Heart left ventricle (tissue), 16 donors: ENCODE measurements at regions not wholly inside any gene's neighbourhood (a gene's known extent, or its start where the extent isn't known, plus 50 kb on each side); places are given as distances from the start of the nearest gene placed in this dataset.

Experiments used
- ATAC-seq, 4 donors: fragments of 200-7000 bp; cut with Tn5 transposase; one replicate each; pipeline ENCODE4 v1.9.1; 2020 to 2022; ENCODE audit warnings: moderate library complexity in 4 of 4, mild to moderate bottlenecking in 3 of 4, moderate number of reproducible peaks in 1 of 4
- DNase-seq, 5 donors: peaks; one replicate each; pipeline ENCODE4 v3.0.0-alpha.2; 2020
- H3K27ac ChIP-seq, 12 donors: fragments of 200-600 bp; sonication (generic) in 4 of 12; one replicate each; pipeline versions ENCODE4 v1.5.0 to v1.8.0; 2016 to 2022; ENCODE audit warnings: mild to moderate bottlenecking in 2 of 12
- H3K27me3 ChIP-seq, 9 donors: fragments of 200-600 bp; sonication (generic) in 2 of 9; one replicate each; pipeline versions ENCODE4 v1.5.1 to v1.8.0; 2016 to 2022; ENCODE audit warnings: mild to moderate bottlenecking in 3 of 9
- H3K36me3 ChIP-seq, 9 donors: fragments of 200-600 bp; sonication (generic) in 2 of 9; one replicate each; pipeline versions ENCODE4 v1.5.0 to v1.8.0; 2018 to 2022; ENCODE audit warnings: mild to moderate bottlenecking in 2 of 9
- H3K4me1 ChIP-seq, 12 donors: fragments of 200-600 bp; sonication (generic) in 4 of 12; one replicate each; pipeline versions ENCODE4 v1.5.0 to v1.8.0; 2016 to 2022; ENCODE audit warnings: mild to moderate bottlenecking in 3 of 12
- H3K4me3 ChIP-seq, 12 donors: fragments of 200-600 bp; sonication (generic) in 4 of 12; one replicate each; pipeline versions ENCODE4 v1.5.0 to v1.8.0; 2017 to 2022; ENCODE audit warnings: mild to moderate bottlenecking in 9 of 12, moderate library complexity in 4 of 12
- H3K9me3 ChIP-seq, 12 donors: fragments of 200-600 bp; sonication (generic) in 4 of 12; one replicate each; pipeline versions ENCODE4 v1.5.0 to v1.8.0; 2016 to 2022; ENCODE audit warnings: mild to moderate bottlenecking in 1 of 12
- POLR2A ChIP-seq, 2 donors: fragments of 450-650 bp; IDR thresholded peaks; one replicate each; pipeline ENCODE4 v1.6.1; 2017; ENCODE audit warnings: antibody characterized with exemption in 2 of 2, mild to moderate bottlenecking in 2 of 2, moderate library complexity in 2 of 2
- WGBS, 4 donors: extraction: QIAGEN DNeasy Blood & Tissue Kit in 2 of 4; methylation state at CpG; one replicate each; pipeline versions ENCODE4 v1.1.5 to v1.1.7; 2013 to 2018; 5-methylcytosine and 5-hydroxymethylcytosine counted together
- intact Hi-C, 10 donors: fragments of 100-400 bp; cut with DNase I; formaldehyde crosslinking; loops; one replicate each; pipeline versions ENCODE4 v1.11.1 to v1.14.2; 2022
- TF ChIP-seq, protein P1 (sequence below), 12 donors: fragments of 200-600 bp; sonication (generic) in 4 of 12; IDR thresholded peaks; one replicate each; pipeline versions ENCODE4 v1.5.0 to v1.8.0; 2018 to 2022; ENCODE audit warnings: antibody characterized with exemption in 12 of 12, mild to moderate bottlenecking in 5 of 12
- donor health status: ischemic (EF 13 %, LVEDD 7.1; RV severe dilation, severe dysfunction).
- donor health status: healthy with polysubstance abuse.
- donor health status: DM: no; HTN: yes; CAD: no.
- donor health status: DM: no; HTN: no; CAD: no.
- donor health status: ischemic (EF 25% LVEDD 6.9; RV normal size, moderate dysfunction).
- donor health status: ischemic (EF 25% LVEDD 5.7; RV mildly dilated, moderate dysfunction).
- donor health status: healthy.
- donor health status: DM: yes; HTN: yes; CAD: no.
- donor health status: ischemic (EF 35%, LVEDD 5.7; RV mildly dilated, moderate dysfunction).
- donor health status: nonischemic (EF 11% LVEDD 7.7; RV severe dilation, severe dysfunction).
- donor health status: DM: yes; HTN: yes; CAD: no.
- donor health status: PGD.
- donor health status: ischemic (EF 29% LVEDD 5.4; RV normal size, mild dysfunction).
- donor health status: nonischemic (EF 23%, LVEDD 6.1; RV moderate dilation, normal function).

DNA sequence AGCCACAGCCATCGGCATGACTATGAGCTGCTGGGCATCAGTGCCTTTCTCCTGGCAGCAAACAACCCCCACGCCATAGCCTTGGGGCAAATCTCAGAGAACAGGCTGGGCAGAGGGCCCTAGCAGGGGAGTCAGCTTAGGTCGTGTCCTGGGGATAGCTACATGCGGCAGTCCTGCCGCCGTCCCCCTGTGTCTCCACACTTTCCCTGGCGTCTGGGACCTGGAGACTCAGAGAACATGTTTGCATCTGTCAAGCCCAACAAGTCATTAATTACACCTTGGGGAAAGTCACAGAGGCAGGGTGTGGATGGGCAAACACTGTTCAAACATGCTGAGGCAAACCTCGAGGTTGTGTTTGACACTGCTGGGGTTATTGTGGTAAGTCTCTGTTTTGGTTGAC is 123.6 kb downstream of the C5orf15 start:
- Histone ChIP-seq H3K27ac (no peak overlapping the region), H3K36me3 (no peaks in the 10 kb centered on the region), H3K9me3 (no peaks in the 10 kb centered on the region), H3K27me3 (peaks cover 0 to 6% (median 0%) of the 10 kb centered on the region in 9 donors), H3K4me1 (peaks cover 0 to 8% (median 0%) of the 10 kb centered on the region in 12 donors), H3K4me3 (no peak overlapping the region)
- no peak for ATAC-seq
- no peak for DNase-seq
- 59 to 81% (median 75%) methylated on average over 7 to 8 of the region's 8 CpGs for WGBS, 4 donors
- intact Hi-C loops = loop anchor here in 1 of 10 donors (5.0 kb wide), 1 partner anchor 158 kb away; no protein-coding TSS in a partner anchor
- no peak for TF ChIP-seq POLR2A (IDR thresholded peaks at IDR 0.05)
- TF ChIP-seq, protein P1, sequence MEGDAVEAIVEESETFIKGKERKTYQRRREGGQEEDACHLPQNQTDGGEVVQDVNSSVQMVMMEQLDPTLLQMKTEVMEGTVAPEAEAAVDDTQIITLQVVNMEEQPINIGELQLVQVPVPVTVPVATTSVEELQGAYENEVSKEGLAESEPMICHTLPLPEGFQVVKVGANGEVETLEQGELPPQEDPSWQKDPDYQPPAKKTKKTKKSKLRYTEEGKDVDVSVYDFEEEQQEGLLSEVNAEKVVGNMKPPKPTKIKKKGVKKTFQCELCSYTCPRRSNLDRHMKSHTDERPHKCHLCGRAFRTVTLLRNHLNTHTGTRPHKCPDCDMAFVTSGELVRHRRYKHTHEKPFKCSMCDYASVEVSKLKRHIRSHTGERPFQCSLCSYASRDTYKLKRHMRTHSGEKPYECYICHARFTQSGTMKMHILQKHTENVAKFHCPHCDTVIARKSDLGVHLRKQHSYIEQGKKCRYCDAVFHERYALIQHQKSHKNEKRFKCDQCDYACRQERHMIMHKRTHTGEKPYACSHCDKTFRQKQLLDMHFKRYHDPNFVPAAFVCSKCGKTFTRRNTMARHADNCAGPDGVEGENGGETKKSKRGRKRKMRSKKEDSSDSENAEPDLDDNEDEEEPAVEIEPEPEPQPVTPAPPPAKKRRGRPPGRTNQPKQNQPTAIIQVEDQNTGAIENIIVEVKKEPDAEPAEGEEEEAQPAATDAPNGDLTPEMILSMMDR (IDR thresholded peaks at IDR 0.05) = no peak

DNA sequence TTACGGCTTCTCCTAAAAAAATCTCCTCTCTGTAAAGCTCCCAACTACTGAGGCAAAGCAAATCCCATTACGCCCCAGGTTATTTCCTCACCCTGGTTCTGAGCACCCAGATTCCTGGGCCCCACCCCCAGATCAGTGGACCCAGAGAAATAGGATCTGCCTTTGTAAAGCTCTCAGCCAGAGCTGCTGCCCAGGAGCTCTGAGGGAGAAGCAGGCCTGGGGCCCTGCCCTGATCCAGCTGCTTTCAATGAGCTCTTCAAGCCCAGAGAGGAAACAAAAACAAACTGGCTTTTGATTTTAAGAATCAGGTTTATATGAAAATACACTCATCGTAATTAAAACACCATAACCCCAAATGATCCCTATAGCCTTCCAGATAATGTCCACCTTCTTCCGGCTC is 124.5 kb downstream of the C5orf15 start:
- Histone ChIP-seq H3K9me3 (no peaks in the 10 kb centered on the region), H3K4me3 (no peak overlapping the region), H3K36me3 (no peaks in the 10 kb centered on the region), H3K27ac (no peak overlapping the region), H3K27me3 (peaks cover 0 to 4% (median 0%) of the 10 kb centered on the region in 9 donors), H3K4me1 (peaks cover 0 to 3% (median 0%) of the 10 kb centered on the region in 12 donors)
- DNase-seq (no peak), ATAC-seq (no peak)
- intact Hi-C loops = loop anchor here in 1 of 10 donors (5.0 kb wide), 1 partner anchor 157 kb away; no protein-coding TSS in a partner anchor
- no peak for TF ChIP-seq POLR2A (IDR thresholded peaks at IDR 0.05)
- TF ChIP-seq, protein P1 (IDR thresholded peaks at IDR 0.05) = no peak
- WGBS, 4 donors = 50 to 87% (median 78%) methylated on average over 4 of the region's 4 CpGs

GRCh38 chr5:133842846-133843611 is 125.4 kb downstream of the C5orf15 start:
- ATAC-seq (no peak), DNase-seq (no peak)
- H3K9me3 ChIP-seq = no peaks in the 10 kb centered on the region
- TF ChIP-seq, protein P1 (IDR thresholded peaks at IDR 0.05) = no peak
- TF ChIP-seq POLR2A (IDR thresholded peaks at IDR 0.05) = no peak
- H3K36me3 ChIP-seq = no peaks in the 10 kb centered on the region
- no peak overlapping the region for H3K27ac ChIP-seq
- no peaks in the 10 kb centered on the region for H3K4me1 ChIP-seq
- intact Hi-C loops = loop anchor here in 1 of 10 donors (5.0 kb wide), 1 partner anchor 156 kb away; no protein-coding TSS in a partner anchor
- 69 to 79% (median 72%) methylated on average over 10 to 11 of the region's 11 CpGs for WGBS, 4 donors
- peaks cover 0 to 4% (median 0%) of the 10 kb centered on the region in 9 donors for H3K27me3 ChIP-seq
- no peak overlapping the region for H3K4me3 ChIP-seq
